Skeletal muscle cell (primary cell): ENCODE measurements at regions not wholly inside any gene's neighbourhood (a gene's known extent, or its start where the extent isn't known, plus 50 kb on each side); places are given as distances from the start of the nearest gene placed in this dataset.
"Not testable (repeated sequence)": the region's sequence is repeated elsewhere in the genome, so short reads cannot be mapped to it uniquely, and the experiment has no call there.

ENCODE experiments used
- DNase-seq: peaks from one replicate; pipeline ENCODE4 v3.0.0-alpha.2; 2010; ENCODE audit warnings: low read depth
- H3K4me3 ChIP-seq: 2 replicates; pipeline ENCODE4 v1.5.1; 2011; ENCODE audit warnings: low read depth, mild to moderate bottlenecking, control low read depth, low read length, moderate library complexity

DNA sequence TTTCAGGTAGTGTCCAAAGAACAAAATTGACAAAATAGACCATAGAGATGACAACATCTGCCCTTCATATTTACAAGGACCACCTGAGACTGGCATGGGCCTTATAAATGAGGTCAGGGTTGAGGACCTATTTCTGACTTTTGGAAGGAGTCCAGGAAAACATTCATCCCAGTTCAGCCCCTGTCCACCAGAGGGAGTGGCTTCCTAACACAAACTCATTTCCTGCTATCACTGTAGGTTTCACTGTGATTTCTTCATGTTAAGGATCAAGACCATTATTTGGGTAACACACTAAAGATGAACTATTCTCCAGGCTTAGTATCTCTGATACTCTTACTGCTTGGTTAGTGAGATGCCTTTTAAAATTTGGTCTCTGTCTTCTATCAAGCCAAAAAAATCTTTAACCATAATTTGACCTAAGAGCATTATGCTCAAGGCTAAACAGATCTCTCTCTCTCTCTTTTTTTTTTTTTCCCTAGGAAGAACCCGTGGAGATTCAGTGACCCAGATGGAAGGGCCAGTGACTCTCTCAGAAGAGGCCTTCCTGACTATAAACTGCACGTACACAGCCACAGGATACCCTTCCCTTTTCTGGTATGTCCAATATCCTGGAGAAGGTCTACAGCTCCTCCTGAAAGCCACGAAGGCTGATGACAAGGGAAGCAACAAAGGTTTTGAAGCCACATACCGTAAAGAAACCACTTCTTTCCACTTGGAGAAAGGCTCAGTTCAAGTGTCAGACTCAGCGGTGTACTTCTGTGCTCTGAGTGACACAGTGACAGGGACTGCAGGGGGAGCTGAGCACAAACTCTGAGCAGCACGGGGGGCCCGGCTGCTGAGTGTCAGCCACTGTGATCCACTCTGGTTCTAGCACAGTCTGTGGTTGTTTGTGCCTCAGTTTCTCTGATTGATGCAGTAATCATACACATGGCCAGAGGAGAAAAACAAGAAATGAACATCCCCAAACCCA lies 267.6 kb upstream of the OR4E1 start:
- no peak for DNase-seq

DNA sequence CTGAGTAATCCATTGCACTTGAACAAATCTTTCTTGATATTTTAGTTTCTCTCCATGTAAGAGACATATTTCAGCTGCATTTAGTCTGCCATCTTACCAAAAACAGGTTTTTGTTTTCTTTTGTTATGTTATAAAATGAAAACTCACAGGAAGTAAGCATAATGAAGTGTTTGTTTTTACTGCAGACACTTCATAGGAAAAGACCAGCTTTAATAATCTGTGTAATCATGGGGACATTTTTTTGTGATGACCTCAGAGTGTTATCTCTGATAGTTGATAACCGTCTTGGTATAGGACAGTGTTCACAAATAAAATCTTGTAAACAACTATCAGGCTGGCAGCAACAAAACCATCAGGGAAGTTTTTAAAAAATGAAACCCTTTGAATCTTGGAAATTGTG lies 266.2 kb upstream of the OR4E1 start:
- H3K4me3 ChIP-seq: no peak overlapping the region
- DNase-seq: no peak

More for the DNA sequence above, 267.6 kb upstream of the OR4E1 start:
- no peak overlapping the region for H3K4me3 ChIP-seq

DNA sequence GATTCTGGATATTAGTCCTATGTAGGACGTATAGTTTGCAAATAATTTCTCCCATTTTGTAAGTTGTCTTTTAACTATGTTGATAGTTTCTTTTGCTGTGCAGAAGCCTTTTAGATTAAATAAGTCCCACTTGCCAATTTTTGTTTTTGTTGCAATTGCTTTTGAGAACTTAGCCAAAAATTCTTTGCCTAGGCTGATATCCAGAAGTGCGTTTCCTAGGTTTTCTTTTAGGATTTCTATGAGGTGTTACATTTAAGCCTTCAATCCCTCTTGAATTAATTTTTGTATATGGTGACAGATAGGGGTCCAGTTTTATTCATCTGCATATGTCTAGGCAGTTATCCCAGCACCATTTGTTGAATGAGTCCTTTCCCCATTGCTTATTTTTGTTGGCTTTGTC lies 264.4 kb upstream of the OR4E1 start:
- no peak overlapping the region for H3K4me3 ChIP-seq
- no peak for DNase-seq

GRCh38 chr14:21933681-21934080 lies 260.1 kb upstream of the OR4E1 start:
- H3K4me3 ChIP-seq: no peak overlapping the region
- no peak for DNase-seq

- H3K4me3 ChIP-seq: no peak overlapping the region
- DNase-seq: no peak
Observed at GRCh38 chr14:21924479-21924878, 250.9 kb upstream of the OR4E1 start.

- DNase-seq: no peak
- no peak overlapping the region for H3K4me3 ChIP-seq
Observed at GRCh38 chr14:21923820-21924219, 250.2 kb upstream of the OR4E1 start.

GRCh38 chr14:21921453-21921852 lies 247.8 kb upstream of the OR4E1 start:
- DNase-seq: no peak

DNA sequence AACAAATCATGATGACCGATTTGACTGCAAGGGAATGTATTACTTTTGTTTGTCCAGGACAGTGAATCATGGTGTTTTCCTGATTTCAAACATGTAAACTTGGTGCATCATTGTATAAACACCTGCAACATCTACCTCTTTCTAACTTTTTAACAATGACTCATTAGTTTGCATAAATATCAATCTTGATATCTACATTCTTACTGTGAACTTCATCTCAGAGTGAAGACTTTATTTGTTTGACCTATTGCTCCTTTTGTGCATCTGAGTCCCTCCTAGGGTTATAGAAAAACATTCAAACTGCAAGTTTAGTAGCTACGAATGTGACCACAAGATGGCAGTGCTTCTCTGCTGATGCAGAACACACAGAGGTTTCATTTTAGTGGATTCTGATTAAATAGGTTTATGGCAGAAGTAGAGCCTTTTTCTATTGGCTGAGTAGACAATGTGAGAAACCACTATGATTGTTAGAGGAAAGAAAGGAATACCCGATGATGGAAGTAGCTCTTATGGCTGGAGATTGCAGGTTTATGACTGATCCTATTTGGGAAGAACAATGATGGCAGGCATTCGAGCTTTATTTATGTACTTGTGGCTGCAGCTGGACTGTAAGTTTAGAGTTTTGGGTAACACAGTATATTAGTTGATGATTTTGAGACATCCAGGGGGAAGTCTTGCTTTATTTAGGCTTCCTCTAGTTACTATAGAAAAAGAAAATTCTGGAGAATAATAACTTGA lies 244.2 kb upstream of the OR4E1 start:
- DNase-seq: no peak
- H3K4me3 ChIP-seq: no peak overlapping the region

More at GRCh38 chr14:21921453-21921852, 247.8 kb upstream of the OR4E1 start:
- H3K4me3 ChIP-seq: no peak overlapping the region

- H3K4me3 ChIP-seq: no peak overlapping the region
- DNase-seq: no peak
Observed at GRCh38 chr14:21915826-21916225, 242.2 kb upstream of the OR4E1 start.

DNA sequence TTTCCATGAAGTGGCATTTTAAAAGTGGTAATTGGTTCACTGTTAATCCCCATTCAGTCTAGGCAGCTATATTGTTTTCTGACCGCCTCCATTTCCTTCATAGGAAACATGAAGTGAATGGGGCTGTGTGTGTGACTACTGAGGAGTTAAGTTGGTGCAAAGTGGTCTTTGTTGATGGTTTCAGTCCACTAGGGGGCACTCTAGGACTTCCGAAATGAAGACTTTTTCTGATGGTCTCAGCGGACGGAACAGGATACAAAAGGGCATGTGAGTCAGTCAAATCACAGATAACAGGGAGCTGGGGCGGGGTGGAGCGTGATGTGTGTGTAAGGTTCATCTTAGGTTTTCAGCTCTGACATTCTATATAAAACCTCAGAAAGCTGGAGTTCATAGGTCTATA lies 240.1 kb upstream of the OR4E1 start:
- DNase-seq: no peak
- H3K4me3 ChIP-seq: no peak overlapping the region

GRCh38 chr14:21912367-21912766 lies 238.7 kb upstream of the OR4E1 start:
- H3K4me3 ChIP-seq: no peak overlapping the region
- no peak for DNase-seq

GRCh38 chr14:21911877-21912276 lies 238.3 kb upstream of the OR4E1 start:
- H3K4me3 ChIP-seq: no peak overlapping the region

DNA sequence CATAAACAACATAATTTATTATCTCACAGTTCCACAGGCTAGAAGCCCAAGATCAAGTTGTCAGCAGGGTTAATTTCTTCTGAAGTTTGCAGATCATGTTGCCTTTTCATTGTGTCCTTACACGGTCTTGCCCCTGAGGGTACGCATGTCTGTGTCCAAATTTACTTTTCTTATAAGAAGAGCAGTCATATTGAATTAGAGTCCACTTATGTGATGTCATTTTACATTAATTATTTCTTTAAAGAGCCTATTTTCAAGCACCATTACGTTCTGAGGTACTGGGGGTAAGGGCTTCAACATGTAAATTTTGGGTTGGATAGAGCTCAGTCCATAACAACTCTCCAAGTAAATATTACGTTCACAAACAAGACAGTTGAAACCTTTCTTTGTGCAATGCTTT lies 236.6 kb upstream of the OR4E1 start:
- no peak for DNase-seq
- H3K4me3 ChIP-seq: no peak overlapping the region

More at GRCh38 chr14:21911877-21912276, 238.3 kb upstream of the OR4E1 start:
- DNase-seq: no peak

GRCh38 chr14:21902561-21903181 lies 229.1 kb upstream of the OR4E1 start:
- no peak for DNase-seq
- H3K4me3 ChIP-seq: no peak overlapping the region

GRCh38 chr14:21894898-21895194 lies 221.2 kb upstream of the OR4E1 start:
- not testable (repeated sequence) for H3K4me3 ChIP-seq

DNA sequence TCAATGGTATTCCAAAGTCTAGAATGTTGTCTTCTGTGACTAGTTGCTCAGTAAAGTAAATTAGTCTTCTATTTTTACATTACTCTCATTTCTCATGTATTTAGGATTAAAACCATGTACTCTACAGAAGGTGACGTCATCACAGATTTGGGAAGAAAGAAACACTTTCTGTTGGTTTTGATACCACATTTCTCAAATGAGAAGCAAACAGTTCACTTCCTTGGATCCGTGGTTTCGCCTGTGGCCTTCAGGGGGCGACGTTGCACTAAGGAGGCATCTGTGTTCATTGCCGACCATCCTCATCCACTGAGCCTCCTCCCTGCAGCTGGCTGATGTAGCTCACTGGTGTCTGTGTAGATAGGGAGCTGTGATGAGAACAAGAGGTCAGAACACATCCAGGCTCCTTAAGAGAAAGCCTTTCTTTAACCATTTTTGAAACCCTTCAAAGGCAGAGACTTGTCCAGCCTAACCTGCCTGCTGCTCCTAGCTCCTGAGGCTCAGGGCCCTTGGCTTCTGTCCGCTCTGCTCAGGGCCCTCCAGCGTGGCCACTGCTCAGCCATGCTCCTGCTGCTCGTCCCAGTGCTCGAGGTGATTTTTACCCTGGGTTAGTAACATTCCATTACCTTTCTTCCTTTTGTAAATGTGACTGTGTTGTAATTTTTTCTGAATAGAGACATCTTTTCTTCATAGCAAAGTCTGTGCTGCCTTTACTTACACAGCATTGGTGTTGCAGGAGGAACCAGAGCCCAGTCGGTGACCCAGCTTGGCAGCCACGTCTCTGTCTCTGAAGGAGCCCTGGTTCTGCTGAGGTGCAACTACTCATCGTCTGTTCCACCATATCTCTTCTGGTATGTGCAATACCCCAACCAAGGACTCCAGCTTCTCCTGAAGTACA lies 220.6 kb upstream of the OR4E1 start:
- no peak overlapping the region for H3K4me3 ChIP-seq
- DNase-seq: no peak

More at GRCh38 chr14:21894898-21895194, 221.2 kb upstream of the OR4E1 start:
- not testable (repeated sequence) for DNase-seq

DNA sequence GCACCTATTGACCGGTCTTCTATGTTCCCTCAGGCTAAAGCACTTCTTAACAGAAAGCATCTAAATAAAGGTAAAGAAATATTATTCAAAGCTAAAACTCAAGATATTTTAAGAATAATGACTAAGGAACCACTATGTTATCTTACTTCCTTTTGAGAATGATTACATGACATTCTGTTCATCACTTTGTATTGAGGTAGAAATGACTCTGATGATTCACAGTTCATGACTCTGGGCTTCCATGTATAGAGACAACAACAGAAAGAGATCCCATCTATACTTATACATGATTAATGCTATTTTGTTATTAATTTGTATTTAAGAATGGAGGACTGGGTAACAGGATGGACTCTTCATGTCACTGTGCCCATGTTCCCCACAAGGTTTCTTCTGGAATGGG lies 218.3 kb upstream of the OR4E1 start:
- DNase-seq: no peak
- no peak overlapping the region for H3K4me3 ChIP-seq

DNA sequence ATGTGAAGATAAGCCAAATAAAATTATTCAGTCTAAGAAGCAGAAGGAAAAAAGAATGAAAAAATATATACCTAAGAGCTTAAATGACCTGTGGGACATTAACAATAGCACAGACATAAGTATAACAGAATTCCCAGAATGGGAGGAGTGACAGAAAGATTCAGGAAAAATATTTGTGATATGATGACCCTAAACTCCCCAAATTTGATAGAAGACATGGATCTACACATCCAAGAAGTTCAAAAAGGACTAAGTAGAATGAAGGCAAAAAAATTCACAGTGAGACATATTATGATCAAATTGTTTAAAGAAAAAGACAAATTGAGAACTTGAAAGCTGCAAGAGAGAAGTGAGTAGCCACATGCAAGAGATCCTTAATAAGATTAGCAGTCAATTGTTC lies 211.4 kb upstream of the OR4E1 start:
- H3K4me3 ChIP-seq: no peak overlapping the region
- DNase-seq: no peak

DNA sequence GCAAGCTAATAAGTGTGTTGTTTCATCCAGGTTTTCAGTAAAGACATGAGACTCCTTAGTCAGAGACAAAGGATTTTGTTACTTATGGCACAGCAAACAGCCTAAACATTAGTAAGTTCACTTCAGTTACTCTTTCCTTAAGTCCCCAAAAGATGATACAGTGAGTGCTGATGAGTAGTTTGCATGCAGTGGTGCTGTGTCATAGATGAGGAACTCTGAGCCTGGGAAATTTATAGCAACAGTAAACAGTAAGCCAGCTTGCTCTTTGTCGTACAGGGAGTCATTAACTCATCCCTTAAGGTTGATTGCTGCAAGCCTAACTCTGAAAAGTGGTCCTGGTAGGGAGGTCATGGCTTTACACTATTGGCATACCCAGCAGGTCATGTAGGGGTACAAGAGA lies 208.6 kb upstream of the OR4E1 start:
- H3K4me3 ChIP-seq: no peak overlapping the region
- DNase-seq: no peak
